ENCODE measurements at regions not wholly inside any gene's neighbourhood (a gene's known extent, or its start where the extent isn't known, plus 50 kb on each side); places are given as distances from the start of the nearest gene placed in this dataset.
"Not testable (repeated sequence)": the region's sequence is repeated elsewhere in the genome, so short reads cannot be mapped to it uniquely, and the experiment has no call there.

DNA sequence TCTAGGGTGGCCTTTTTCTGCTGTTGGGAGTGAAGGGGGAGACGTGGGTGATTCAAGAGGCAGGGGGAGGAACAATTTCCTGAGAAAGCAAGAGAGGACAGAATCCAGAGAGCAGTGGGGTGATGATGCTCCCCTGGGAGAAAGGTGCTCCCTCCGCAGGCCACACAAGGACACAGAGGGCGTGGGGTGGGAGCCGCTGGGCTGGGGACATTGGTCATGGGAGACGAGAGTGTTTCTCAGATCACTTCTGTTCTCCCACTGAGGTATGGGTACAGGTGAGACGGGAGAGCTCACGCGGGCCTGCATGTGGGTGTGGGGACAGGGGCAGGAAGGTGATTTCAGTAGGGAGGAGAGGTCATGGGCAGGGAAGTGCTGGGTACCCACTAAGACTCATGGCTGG is 259.5 kb upstream of the CTBP2 start:
- Histone ChIP-seq H3K9me3 (ENCODE audit: control insufficient read depth in 1 of 2, low read length in 2 of 2) (no peaks in the 10 kb centered on the region), H3K4me1 (ENCODE audit: control insufficient read depth in 1 of 2, insufficient read depth in 2 of 2, low read length in 2 of 2) (no peaks in the 10 kb centered on the region), H3K27me3 (ENCODE audit: control insufficient read depth in 1 of 2, insufficient read depth in 2 of 2, low read length in 2 of 2) (peaks cover 0 to 5% of the 10 kb centered on the region in 2 donors), H3K4me3 (ENCODE audit: low read depth in 1 of 2, low read length in 2 of 2) (no peak overlapping the region), H3K27ac (ENCODE audit: low read depth, low read length) (no peak overlapping the region), H3K9ac (ENCODE audit: low read depth in 1 of 2, low read length in 2 of 2) (no peak overlapping the region), H3K36me3 (ENCODE audit: control insufficient read depth in 1 of 2, insufficient read depth in 2 of 2, low read length in 2 of 2) (no peaks in the 10 kb centered on the region)

DNA sequence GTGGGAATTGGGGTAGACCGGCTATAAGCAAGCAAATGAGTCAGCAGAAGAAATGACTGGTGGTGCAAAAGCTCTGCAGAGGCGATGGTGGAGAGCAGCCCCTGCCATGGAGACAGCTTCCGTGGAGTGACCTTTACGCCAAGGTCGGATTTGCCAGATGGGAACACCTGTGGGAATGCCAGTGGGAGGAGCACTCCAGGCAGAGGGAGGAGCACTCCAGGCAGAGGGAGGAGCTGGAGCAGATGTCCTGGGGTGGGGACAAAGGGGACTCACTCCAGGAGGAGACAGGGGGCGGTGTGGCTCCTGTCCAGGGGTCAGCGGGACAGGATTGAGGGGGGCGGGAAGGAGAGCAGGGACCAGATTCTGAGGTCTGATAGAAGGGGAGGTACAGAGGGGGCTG is 258.8 kb upstream of the CTBP2 start:
- H3K4me3 ChIP-seq (ENCODE audit: low read depth in 1 of 2, low read length in 2 of 2), result no peak overlapping the region
- peaks cover 0 to 5% of the 10 kb centered on the region in 2 donors for H3K27me3 ChIP-seq (ENCODE audit: control insufficient read depth in 1 of 2, insufficient read depth in 2 of 2, low read length in 2 of 2)
- H3K9me3 ChIP-seq (ENCODE audit: control insufficient read depth in 1 of 2, low read length in 2 of 2), result no peaks in the 10 kb centered on the region
- H3K9ac ChIP-seq (ENCODE audit: low read depth in 1 of 2, low read length in 2 of 2), result no peak overlapping the region
- H3K27ac ChIP-seq (ENCODE audit: low read depth, low read length), result no peak overlapping the region
- no peaks in the 10 kb centered on the region for H3K4me1 ChIP-seq (ENCODE audit: control insufficient read depth in 1 of 2, insufficient read depth in 2 of 2, low read length in 2 of 2)
- no peaks in the 10 kb centered on the region for H3K36me3 ChIP-seq (ENCODE audit: control insufficient read depth in 1 of 2, insufficient read depth in 2 of 2, low read length in 2 of 2)

DNA sequence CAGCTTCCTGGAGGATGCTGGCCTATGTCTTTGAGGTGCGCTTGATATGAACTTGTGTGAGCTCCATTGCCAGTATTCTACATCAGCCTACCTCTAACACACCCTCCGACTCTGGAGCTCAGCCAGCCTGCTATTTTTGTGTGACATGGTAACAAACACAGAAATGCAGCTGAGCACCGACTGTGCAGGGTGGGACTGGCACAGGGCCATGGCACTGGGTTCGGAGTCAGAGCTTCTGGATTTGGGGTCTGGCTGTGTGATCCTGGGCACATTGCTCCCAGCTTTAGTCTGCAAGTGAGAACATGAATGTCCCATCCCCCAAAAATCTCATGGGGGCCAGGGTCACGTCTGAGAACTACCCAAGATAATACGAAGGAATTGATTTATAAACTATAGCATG is 257.2 kb upstream of the CTBP2 start:
- H3K9me3 ChIP-seq (ENCODE audit: control insufficient read depth in 1 of 2, low read length in 2 of 2), result no peaks in the 10 kb centered on the region
- no peak overlapping the region for H3K27ac ChIP-seq (ENCODE audit: low read depth, low read length)
- H3K4me1 ChIP-seq (ENCODE audit: control insufficient read depth in 1 of 2, insufficient read depth in 2 of 2, low read length in 2 of 2), result no peaks in the 10 kb centered on the region
- H3K27me3 ChIP-seq (ENCODE audit: control insufficient read depth in 1 of 2, insufficient read depth in 2 of 2, low read length in 2 of 2), result peaks cover 0 to 5% of the 10 kb centered on the region in 2 donors
- no peaks in the 10 kb centered on the region for H3K36me3 ChIP-seq (ENCODE audit: control insufficient read depth in 1 of 2, insufficient read depth in 2 of 2, low read length in 2 of 2)
- H3K9ac ChIP-seq (ENCODE audit: low read depth in 1 of 2, low read length in 2 of 2), result no peak overlapping the region
- H3K4me3 ChIP-seq (ENCODE audit: low read depth in 1 of 2, low read length in 2 of 2), result no peak overlapping the region

DNA sequence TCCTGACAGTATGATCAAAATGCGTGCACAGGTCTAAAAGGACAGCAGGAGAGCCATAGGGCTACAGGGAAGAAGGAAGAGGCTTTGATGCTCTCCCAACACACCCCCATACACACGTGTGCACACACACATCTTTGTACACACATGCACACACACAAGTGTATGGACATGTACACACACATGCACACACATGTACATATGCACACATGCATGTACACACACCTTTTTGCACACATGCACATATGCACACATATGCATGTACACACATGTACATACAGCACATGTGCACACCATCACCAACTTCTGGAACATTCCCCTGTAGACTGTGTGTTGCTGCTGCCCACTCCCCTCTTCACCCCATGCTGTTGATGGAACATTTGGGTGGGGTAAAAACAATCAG is 255.6 kb upstream of the CTBP2 start:
- Histone ChIP-seq H3K9me3 (ENCODE audit: control insufficient read depth in 1 of 2, low read length in 2 of 2) (no peaks in the 10 kb centered on the region), H3K4me3 (ENCODE audit: low read depth in 1 of 2, low read length in 2 of 2) (no peak overlapping the region), H3K27ac (ENCODE audit: low read depth, low read length) (no peak overlapping the region), H3K4me1 (ENCODE audit: control insufficient read depth in 1 of 2, insufficient read depth in 2 of 2, low read length in 2 of 2) (no peaks in the 10 kb centered on the region), H3K36me3 (ENCODE audit: control insufficient read depth in 1 of 2, insufficient read depth in 2 of 2, low read length in 2 of 2) (no peaks in the 10 kb centered on the region), H3K27me3 (ENCODE audit: control insufficient read depth in 1 of 2, insufficient read depth in 2 of 2, low read length in 2 of 2) (peaks cover 0 to 5% of the 10 kb centered on the region in 2 donors), H3K9ac (ENCODE audit: low read depth in 1 of 2, low read length in 2 of 2) (no peak overlapping the region)

DNA sequence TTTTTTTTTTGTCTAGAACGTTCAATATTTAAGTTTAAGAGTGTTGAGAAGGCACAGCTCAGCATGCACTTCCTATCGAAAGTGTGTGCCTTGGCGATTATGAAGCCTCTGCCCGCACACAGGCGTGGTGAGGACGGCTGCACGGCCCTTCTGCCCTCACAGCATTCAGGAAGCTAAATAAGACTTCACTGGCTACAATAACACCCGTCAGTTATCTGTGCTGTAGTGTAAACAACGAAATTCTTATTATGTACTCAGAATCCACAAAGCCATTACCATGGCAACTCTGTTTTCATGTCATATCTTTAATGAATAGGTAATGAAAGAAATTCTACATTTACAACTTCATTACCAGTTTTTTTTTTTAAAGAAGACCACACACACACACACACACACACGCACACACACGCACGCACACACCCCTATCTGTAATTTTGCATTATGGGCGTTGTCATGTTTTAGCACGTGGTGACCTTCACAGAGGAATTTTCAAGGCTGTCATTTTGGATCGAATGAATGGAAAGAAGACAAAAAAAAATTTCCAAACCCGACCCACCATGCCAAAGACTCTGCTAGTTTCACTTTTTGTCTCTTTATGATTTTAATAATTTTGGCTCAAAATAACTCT is 254.8 kb upstream of the CTBP2 start:
- Histone ChIP-seq H3K4me3 (ENCODE audit: low read depth in 1 of 2, low read length in 2 of 2) (no peak overlapping the region), H3K4me1 (ENCODE audit: control insufficient read depth in 1 of 2, insufficient read depth in 2 of 2, low read length in 2 of 2) (no peaks in the 10 kb centered on the region), H3K9ac (ENCODE audit: low read depth in 1 of 2, low read length in 2 of 2) (no peak overlapping the region), H3K36me3 (ENCODE audit: control insufficient read depth in 1 of 2, insufficient read depth in 2 of 2, low read length in 2 of 2) (no peaks in the 10 kb centered on the region), H3K9me3 (ENCODE audit: control insufficient read depth in 1 of 2, low read length in 2 of 2) (no peaks in the 10 kb centered on the region), H3K27ac (ENCODE audit: low read depth, low read length) (no peak overlapping the region), H3K27me3 (ENCODE audit: control insufficient read depth in 1 of 2, insufficient read depth in 2 of 2, low read length in 2 of 2) (peaks cover 0 to 5% of the 10 kb centered on the region in 2 donors)

GRCh38 chr10:125411724-125412123 is 251.4 kb upstream of the CTBP2 start:
- peaks cover 0 to 6% of the 10 kb centered on the region in 2 donors for H3K27me3 ChIP-seq (ENCODE audit: control insufficient read depth in 1 of 2, insufficient read depth in 2 of 2, low read length in 2 of 2)

DNA sequence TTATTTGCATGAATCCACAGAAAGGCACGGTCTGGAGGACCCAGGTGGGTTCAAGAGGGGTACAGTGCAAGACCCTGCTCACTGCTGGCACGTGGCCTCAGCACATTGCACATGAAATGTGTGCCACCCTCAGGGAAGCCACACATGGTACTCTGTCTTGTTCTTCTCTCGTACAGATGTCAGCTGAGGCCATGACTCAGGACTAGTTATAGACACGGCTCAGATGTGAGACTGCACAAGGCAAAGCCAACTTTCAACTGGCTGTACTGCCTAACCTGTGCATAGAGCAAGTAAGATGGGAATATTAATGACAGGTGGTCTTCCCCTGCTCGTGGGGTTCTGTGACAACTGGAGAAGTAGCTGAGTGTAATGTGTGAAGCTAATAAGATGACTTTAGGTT is 249.4 kb upstream of the CTBP2 start:
- H3K4me1 ChIP-seq (ENCODE audit: control insufficient read depth in 1 of 2, insufficient read depth in 2 of 2, low read length in 2 of 2), result no peaks in the 10 kb centered on the region
- no peaks in the 10 kb centered on the region for H3K9me3 ChIP-seq (ENCODE audit: control insufficient read depth in 1 of 2, low read length in 2 of 2)
- H3K27ac ChIP-seq (ENCODE audit: low read depth, low read length), result no peak overlapping the region
- no peaks in the 10 kb centered on the region for H3K36me3 ChIP-seq (ENCODE audit: control insufficient read depth in 1 of 2, insufficient read depth in 2 of 2, low read length in 2 of 2)
- H3K4me3 ChIP-seq (ENCODE audit: low read depth in 1 of 2, low read length in 2 of 2), result no peak overlapping the region
- no peak overlapping the region for H3K9ac ChIP-seq (ENCODE audit: low read depth in 1 of 2, low read length in 2 of 2)
- peaks cover 0 to 6% of the 10 kb centered on the region in 2 donors for H3K27me3 ChIP-seq (ENCODE audit: control insufficient read depth in 1 of 2, insufficient read depth in 2 of 2, low read length in 2 of 2)

More at GRCh38 chr10:125411724-125412123, 251.4 kb upstream of the CTBP2 start:
- H3K4me1 ChIP-seq (ENCODE audit: control insufficient read depth in 1 of 2, insufficient read depth in 2 of 2, low read length in 2 of 2), result no peaks in the 10 kb centered on the region
- H3K9ac ChIP-seq (ENCODE audit: low read depth in 1 of 2, low read length in 2 of 2), result no peak overlapping the region
- no peak overlapping the region for H3K27ac ChIP-seq (ENCODE audit: low read depth, low read length)
- no peaks in the 10 kb centered on the region for H3K9me3 ChIP-seq (ENCODE audit: control insufficient read depth in 1 of 2, low read length in 2 of 2)
- H3K4me3 ChIP-seq (ENCODE audit: low read depth in 1 of 2, low read length in 2 of 2), result no peak overlapping the region
- H3K36me3 ChIP-seq (ENCODE audit: control insufficient read depth in 1 of 2, insufficient read depth in 2 of 2, low read length in 2 of 2), result no peaks in the 10 kb centered on the region

- no peaks in the 10 kb centered on the region for H3K9me3 ChIP-seq (ENCODE audit: control insufficient read depth in 1 of 2, low read length in 2 of 2)
- H3K9ac ChIP-seq (ENCODE audit: low read depth in 1 of 2, low read length in 2 of 2), result no peak overlapping the region
- H3K4me1 ChIP-seq (ENCODE audit: control insufficient read depth in 1 of 2, insufficient read depth in 2 of 2, low read length in 2 of 2), result no peaks in the 10 kb centered on the region
- peaks cover 0 to 6% of the 10 kb centered on the region in 2 donors for H3K27me3 ChIP-seq (ENCODE audit: control insufficient read depth in 1 of 2, insufficient read depth in 2 of 2, low read length in 2 of 2)
- no peak overlapping the region for H3K4me3 ChIP-seq (ENCODE audit: low read depth in 1 of 2, low read length in 2 of 2)
- H3K36me3 ChIP-seq (ENCODE audit: control insufficient read depth in 1 of 2, insufficient read depth in 2 of 2, low read length in 2 of 2), result no peaks in the 10 kb centered on the region
- H3K27ac ChIP-seq (ENCODE audit: low read depth, low read length), result no peak overlapping the region
Measured at GRCh38 chr10:125407557-125407956, 247.2 kb upstream of the CTBP2 start.

DNA sequence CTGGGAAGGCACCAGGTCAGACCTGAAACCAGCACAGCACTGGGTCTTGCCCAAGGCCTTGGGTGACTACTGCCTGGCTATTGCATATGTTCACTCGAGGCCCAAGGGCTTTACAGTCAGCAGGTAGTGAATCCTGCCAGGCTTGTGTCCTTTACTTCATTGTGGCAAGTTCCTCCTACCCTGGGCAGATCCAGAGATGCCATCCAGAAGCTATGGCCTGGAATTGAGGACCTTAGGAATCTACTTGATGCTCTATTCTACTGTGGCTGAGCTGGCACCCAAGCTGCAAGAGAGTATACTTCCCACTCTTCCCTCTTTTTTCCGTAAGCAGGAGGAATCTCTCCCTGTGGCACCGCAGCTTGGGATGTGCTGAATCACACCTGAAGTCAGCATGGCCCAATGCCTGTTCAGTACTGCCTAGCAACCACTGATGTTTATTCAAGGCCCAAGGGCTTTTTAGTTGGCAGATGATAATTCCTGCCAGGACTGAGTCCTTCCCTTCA is 246.7 kb upstream of the CTBP2 start:
- no peaks in the 10 kb centered on the region for H3K36me3 ChIP-seq (ENCODE audit: control insufficient read depth in 1 of 2, insufficient read depth in 2 of 2, low read length in 2 of 2)

DNA sequence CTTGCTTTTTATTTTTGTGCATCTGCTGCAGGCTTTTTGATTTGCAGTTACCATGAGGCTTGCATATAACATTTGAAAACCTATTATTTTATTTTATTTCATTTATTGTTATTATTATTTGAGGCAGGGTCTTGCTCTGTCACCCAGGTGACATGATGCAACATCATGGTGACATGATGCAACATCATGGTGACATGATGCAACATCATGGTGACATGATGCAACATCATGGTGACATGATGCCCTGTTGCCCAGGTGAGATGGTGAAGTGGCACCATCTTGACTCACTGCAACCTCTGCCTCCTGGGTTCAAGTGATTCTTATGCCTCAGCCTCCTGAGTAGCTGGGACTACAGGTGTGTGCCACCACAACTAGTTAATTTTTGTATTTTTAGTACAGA is 244.5 kb upstream of the CTBP2 start:
- H3K27ac ChIP-seq (ENCODE audit: low read depth, low read length); H3K36me3 ChIP-seq (ENCODE audit: control insufficient read depth in 1 of 2, insufficient read depth in 2 of 2, low read length in 2 of 2); H3K4me1 ChIP-seq (ENCODE audit: control insufficient read depth in 1 of 2, insufficient read depth in 2 of 2, low read length in 2 of 2); H3K4me3 ChIP-seq (ENCODE audit: low read depth in 1 of 2, low read length in 2 of 2); H3K9me3 ChIP-seq (ENCODE audit: control insufficient read depth in 1 of 2, low read length in 2 of 2); H3K27me3 ChIP-seq (ENCODE audit: control insufficient read depth in 1 of 2, insufficient read depth in 2 of 2, low read length in 2 of 2); H3K9ac ChIP-seq (ENCODE audit: low read depth in 1 of 2, low read length in 2 of 2): not testable (repeated sequence)

More for the DNA sequence above, 246.7 kb upstream of the CTBP2 start:
- Histone ChIP-seq H3K4me3 (ENCODE audit: low read depth in 1 of 2, low read length in 2 of 2) (no peak overlapping the region), H3K4me1 (ENCODE audit: control insufficient read depth in 1 of 2, insufficient read depth in 2 of 2, low read length in 2 of 2) (no peaks in the 10 kb centered on the region), H3K9ac (ENCODE audit: low read depth in 1 of 2, low read length in 2 of 2) (no peak overlapping the region), H3K27me3 (ENCODE audit: control insufficient read depth in 1 of 2, insufficient read depth in 2 of 2, low read length in 2 of 2) (peaks cover 0 to 6% of the 10 kb centered on the region in 2 donors), H3K27ac (ENCODE audit: low read depth, low read length) (no peak overlapping the region), H3K9me3 (ENCODE audit: control insufficient read depth in 1 of 2, low read length in 2 of 2) (no peaks in the 10 kb centered on the region)
